ENCODE measurements at regions not wholly inside any gene's neighbourhood (a gene's known extent, or its start where the extent isn't known, plus 50 kb on each side); places are given as distances from the start of the nearest gene placed in this dataset.

GRCh38 chr10:126806991-126807702, 98.1 kb upstream of the DOCK1 start:
- DNase-seq (ENCODE audit: insufficient read length, low spot score) (no peak), FAIRE-seq (no peak)
- TF ChIP-seq POLR2A (IDR thresholded peaks at IDR 0.05; ENCODE audit: low read depth, low read length), result no peak

GRCh38 chr10:126808103-126808502, 97.1 kb upstream of the DOCK1 start:
- DNase-seq (ENCODE audit: insufficient read length, low spot score), result no peak
- no peak for TF ChIP-seq POLR2A (IDR thresholded peaks at IDR 0.05; ENCODE audit: low read depth, low read length)
- FAIRE-seq, result no peak

- no peak for FAIRE-seq
- no peak for DNase-seq (ENCODE audit: insufficient read length, low spot score)
- no peak for TF ChIP-seq POLR2A (IDR thresholded peaks at IDR 0.05; ENCODE audit: low read depth, low read length)
Observed at GRCh38 chr10:126813432-126813831, 91.8 kb upstream of the DOCK1 start.

GRCh38 chr10:126833542-126833941, 71.7 kb upstream of the DOCK1 start:
- DNase-seq (ENCODE audit: insufficient read length, low spot score) (no peak), FAIRE-seq (no peak)

GRCh38 chr10:126836009-126836408, 69.2 kb upstream of the DOCK1 start:
- TF ChIP-seq POLR2A (IDR thresholded peaks at IDR 0.05; ENCODE audit: low read depth, low read length), result no peak
- FAIRE-seq (no peak), DNase-seq (ENCODE audit: insufficient read length, low spot score) (no peak)

More at GRCh38 chr10:126833542-126833941, 71.7 kb upstream of the DOCK1 start:
- no peak for TF ChIP-seq POLR2A (IDR thresholded peaks at IDR 0.05; ENCODE audit: low read depth, low read length)

- no peak for FAIRE-seq
- DNase-seq (ENCODE audit: insufficient read length, low spot score), result no peak
- TF ChIP-seq POLR2A (IDR thresholded peaks at IDR 0.05; ENCODE audit: low read depth, low read length), result no peak
Observed at GRCh38 chr10:126838316-126838715, 66.9 kb upstream of the DOCK1 start.

GRCh38 chr10:126839094-126839761, 66.0 kb upstream of the DOCK1 start:
- no peak for TF ChIP-seq POLR2A (IDR thresholded peaks at IDR 0.05; ENCODE audit: low read depth, low read length)
- DNase-seq (ENCODE audit: insufficient read length, low spot score) (no peak), FAIRE-seq (no peak)

- TF ChIP-seq POLR2A (IDR thresholded peaks at IDR 0.05; ENCODE audit: low read depth, low read length), result no peak
- FAIRE-seq (no peak), DNase-seq (ENCODE audit: insufficient read length, low spot score) (no peak)
Observed at GRCh38 chr10:126840576-126841135, 64.6 kb upstream of the DOCK1 start.

- FAIRE-seq (no peak), DNase-seq (ENCODE audit: insufficient read length, low spot score) (no peak)
- no peak for TF ChIP-seq POLR2A (IDR thresholded peaks at IDR 0.05; ENCODE audit: low read depth, low read length)
Observed at GRCh38 chr10:126841341-126841895, 63.8 kb upstream of the DOCK1 start.

GRCh38 chr10:126842356-126842755, 62.9 kb upstream of the DOCK1 start:
- DNase-seq (ENCODE audit: insufficient read length, low spot score) (no peak), FAIRE-seq (no peak)
- TF ChIP-seq POLR2A (IDR thresholded peaks at IDR 0.05; ENCODE audit: low read depth, low read length), result no peak

GRCh38 chr10:126842836-126843235, 62.4 kb upstream of the DOCK1 start:
- no peak for TF ChIP-seq POLR2A (IDR thresholded peaks at IDR 0.05; ENCODE audit: low read depth, low read length)
- no peak for FAIRE-seq

GRCh38 chr10:126843299-126843934, 61.8 kb upstream of the DOCK1 start:
- no peak for TF ChIP-seq POLR2A (IDR thresholded peaks at IDR 0.05; ENCODE audit: low read depth, low read length)
- no peak for FAIRE-seq
- DNase-seq (ENCODE audit: insufficient read length, low spot score), result no peak

More at GRCh38 chr10:126842836-126843235, 62.4 kb upstream of the DOCK1 start:
- no peak for DNase-seq (ENCODE audit: insufficient read length, low spot score)

GRCh38 chr10:126844406-126844805, 60.8 kb upstream of the DOCK1 start:
- no peak for TF ChIP-seq POLR2A (IDR thresholded peaks at IDR 0.05; ENCODE audit: low read depth, low read length)
- DNase-seq (ENCODE audit: insufficient read length, low spot score), result no peak
- FAIRE-seq, result no peak

GRCh38 chr10:126846469-126846868, 58.8 kb upstream of the DOCK1 start:
- TF ChIP-seq POLR2A (IDR thresholded peaks at IDR 0.05; ENCODE audit: low read depth, low read length), result no peak
- no peak for FAIRE-seq
- no peak for DNase-seq (ENCODE audit: insufficient read length, low spot score)
